ENCODE measurements at regions not wholly inside any gene's neighbourhood (a gene's known extent, or its start where the extent isn't known, plus 50 kb on each side); places are given as distances from the start of the nearest gene placed in this dataset.

GRCh38 chr13:106072014-106072413, 463.4 kb downstream of the EFNB2 start:
- TF ChIP-seq, protein P1, sequence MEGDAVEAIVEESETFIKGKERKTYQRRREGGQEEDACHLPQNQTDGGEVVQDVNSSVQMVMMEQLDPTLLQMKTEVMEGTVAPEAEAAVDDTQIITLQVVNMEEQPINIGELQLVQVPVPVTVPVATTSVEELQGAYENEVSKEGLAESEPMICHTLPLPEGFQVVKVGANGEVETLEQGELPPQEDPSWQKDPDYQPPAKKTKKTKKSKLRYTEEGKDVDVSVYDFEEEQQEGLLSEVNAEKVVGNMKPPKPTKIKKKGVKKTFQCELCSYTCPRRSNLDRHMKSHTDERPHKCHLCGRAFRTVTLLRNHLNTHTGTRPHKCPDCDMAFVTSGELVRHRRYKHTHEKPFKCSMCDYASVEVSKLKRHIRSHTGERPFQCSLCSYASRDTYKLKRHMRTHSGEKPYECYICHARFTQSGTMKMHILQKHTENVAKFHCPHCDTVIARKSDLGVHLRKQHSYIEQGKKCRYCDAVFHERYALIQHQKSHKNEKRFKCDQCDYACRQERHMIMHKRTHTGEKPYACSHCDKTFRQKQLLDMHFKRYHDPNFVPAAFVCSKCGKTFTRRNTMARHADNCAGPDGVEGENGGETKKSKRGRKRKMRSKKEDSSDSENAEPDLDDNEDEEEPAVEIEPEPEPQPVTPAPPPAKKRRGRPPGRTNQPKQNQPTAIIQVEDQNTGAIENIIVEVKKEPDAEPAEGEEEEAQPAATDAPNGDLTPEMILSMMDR (IDR thresholded peaks at IDR 0.05) = no peak
- TF ChIP-seq POLR2A (IDR thresholded peaks at IDR 0.05) = no peak
